VCaP (cell line): ENCODE measurements at regions not wholly inside any gene's neighbourhood (a gene's known extent, or its start where the extent isn't known, plus 50 kb on each side); places are given as distances from the start of the nearest gene placed in this dataset.

ENCODE experiments used
- H3K27ac ChIP-seq: fragments of 450-650 bp; 2 replicates; pipeline ENCODE4 v1.5.1; 2017
- CTCF ChIP-seq: fragments of 450-650 bp; conservative IDR thresholded peaks from 2 replicates; pipeline ENCODE4 v1.5.1; 2017; ENCODE audit warnings: mild to moderate bottlenecking, moderate library complexity

- no peak for TF ChIP-seq CTCF
- no peak overlapping the region for H3K27ac ChIP-seq
Observed at GRCh38 chr5:173410459-173411233, 82.4 kb upstream of the STC2 start.

- no peak for TF ChIP-seq CTCF
- H3K27ac ChIP-seq: peak overlapping the region; percentile 50
Observed at GRCh38 chr5:173408946-173409345, 80.7 kb upstream of the STC2 start.

GRCh38 chr5:173399851-173400250 lies 71.6 kb upstream of the STC2 start:
- no peak for TF ChIP-seq CTCF
- H3K27ac ChIP-seq: no peak overlapping the region

GRCh38 chr5:173397516-173397915 lies 69.3 kb upstream of the STC2 start:
- H3K27ac ChIP-seq: no peak overlapping the region
- no peak for TF ChIP-seq CTCF

GRCh38 chr5:173396311-173396993 lies 68.2 kb upstream of the STC2 start:
- no peak overlapping the region for H3K27ac ChIP-seq
- no peak; the same call in 1 of the 2 replicates for TF ChIP-seq CTCF

- H3K27ac ChIP-seq: no peak overlapping the region
- TF ChIP-seq CTCF: no peak
Observed at GRCh38 chr5:173395933-173396308, 67.7 kb upstream of the STC2 start.

GRCh38 chr5:173395257-173395932 lies 67.2 kb upstream of the STC2 start:
- 0 out of 2 replicates have a peak, but pooled peaks have one; percentile 13 for TF ChIP-seq CTCF
- no peak overlapping the region for H3K27ac ChIP-seq
